ENCODE measurements at regions not wholly inside any gene's neighbourhood (a gene's known extent, or its start where the extent isn't known, plus 50 kb on each side); places are given as distances from the start of the nearest gene placed in this dataset.

DNA sequence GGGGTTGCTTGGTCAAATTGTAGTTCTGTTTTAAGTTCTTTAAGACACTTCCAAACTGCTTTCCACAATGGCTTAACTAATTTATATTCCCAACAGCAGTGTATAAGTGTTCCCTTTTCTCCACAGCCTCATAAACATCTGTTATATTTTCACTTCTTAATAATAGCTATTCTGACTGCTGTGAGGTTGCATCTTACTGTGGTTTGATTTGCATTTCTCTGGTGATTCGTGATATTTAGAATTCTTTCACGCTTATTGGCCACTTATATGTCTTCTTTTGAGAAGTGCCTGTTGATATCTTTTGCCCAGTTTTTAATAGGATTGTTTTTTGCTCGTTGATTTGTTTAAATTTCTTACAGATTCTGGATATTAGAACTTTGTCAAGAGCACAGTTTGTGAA is 278.6 kb upstream of the ITM2A start:
- Histone ChIP-seq H3K4me3 (ENCODE audit: low read depth, low read length) (no peak overlapping the region), H3K9me3 (ENCODE audit: control insufficient read depth, insufficient read depth, low read depth, low read length) (peaks cover 3% of the 10 kb centered on the region; the same call in 1 of the 2 replicates), H3K4me1 (ENCODE audit: control insufficient read depth, insufficient read depth, low read length) (no peaks in the 10 kb centered on the region), H3K27ac (ENCODE audit: low read depth, low read length) (no peak overlapping the region), H3K36me3 (ENCODE audit: control insufficient read depth, insufficient read depth, low read length) (no peaks in the 10 kb centered on the region), H3K9ac (ENCODE audit: low read length) (no peak overlapping the region), H3K27me3 (ENCODE audit: control insufficient read depth, insufficient read depth, low read length) (peaks cover 2% of the 10 kb centered on the region; the same call in 1 of the 2 replicates)

DNA sequence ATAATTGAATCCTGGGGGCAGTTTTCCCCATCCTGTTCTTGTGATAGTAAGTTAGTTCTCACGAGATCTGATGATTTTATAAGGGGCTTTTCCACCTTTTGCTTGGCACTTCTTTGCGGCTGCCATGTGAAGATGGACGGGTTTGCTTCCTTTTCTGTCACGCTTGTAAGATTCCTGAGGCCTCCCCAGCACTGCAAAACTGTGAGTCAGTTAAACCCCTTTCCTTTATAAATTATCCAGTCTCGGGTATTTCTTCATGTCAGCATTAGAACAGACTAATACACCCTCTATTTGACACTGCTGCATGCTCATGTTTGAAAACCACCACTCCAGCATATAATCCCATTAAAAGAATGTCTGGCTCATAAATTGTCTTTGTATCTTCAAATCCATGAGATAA is 264.4 kb upstream of the ITM2A start:
- Histone ChIP-seq H3K9me3 (ENCODE audit: control insufficient read depth, insufficient read depth, low read depth, low read length) (0 out of 2 replicates have a peak, but pooled peaks cover 3% of the 10 kb centered on the region), H3K27me3 (ENCODE audit: control insufficient read depth, insufficient read depth, low read length) (no peaks in the 10 kb centered on the region; the same call in 1 of the 2 replicates), H3K9ac (ENCODE audit: low read length) (no peak overlapping the region), H3K4me3 (ENCODE audit: low read depth, low read length) (no peak overlapping the region), H3K27ac (ENCODE audit: low read depth, low read length) (no peak overlapping the region), H3K36me3 (ENCODE audit: control insufficient read depth, insufficient read depth, low read length) (no peaks in the 10 kb centered on the region), H3K4me1 (ENCODE audit: control insufficient read depth, insufficient read depth, low read length) (no peaks in the 10 kb centered on the region)

DNA sequence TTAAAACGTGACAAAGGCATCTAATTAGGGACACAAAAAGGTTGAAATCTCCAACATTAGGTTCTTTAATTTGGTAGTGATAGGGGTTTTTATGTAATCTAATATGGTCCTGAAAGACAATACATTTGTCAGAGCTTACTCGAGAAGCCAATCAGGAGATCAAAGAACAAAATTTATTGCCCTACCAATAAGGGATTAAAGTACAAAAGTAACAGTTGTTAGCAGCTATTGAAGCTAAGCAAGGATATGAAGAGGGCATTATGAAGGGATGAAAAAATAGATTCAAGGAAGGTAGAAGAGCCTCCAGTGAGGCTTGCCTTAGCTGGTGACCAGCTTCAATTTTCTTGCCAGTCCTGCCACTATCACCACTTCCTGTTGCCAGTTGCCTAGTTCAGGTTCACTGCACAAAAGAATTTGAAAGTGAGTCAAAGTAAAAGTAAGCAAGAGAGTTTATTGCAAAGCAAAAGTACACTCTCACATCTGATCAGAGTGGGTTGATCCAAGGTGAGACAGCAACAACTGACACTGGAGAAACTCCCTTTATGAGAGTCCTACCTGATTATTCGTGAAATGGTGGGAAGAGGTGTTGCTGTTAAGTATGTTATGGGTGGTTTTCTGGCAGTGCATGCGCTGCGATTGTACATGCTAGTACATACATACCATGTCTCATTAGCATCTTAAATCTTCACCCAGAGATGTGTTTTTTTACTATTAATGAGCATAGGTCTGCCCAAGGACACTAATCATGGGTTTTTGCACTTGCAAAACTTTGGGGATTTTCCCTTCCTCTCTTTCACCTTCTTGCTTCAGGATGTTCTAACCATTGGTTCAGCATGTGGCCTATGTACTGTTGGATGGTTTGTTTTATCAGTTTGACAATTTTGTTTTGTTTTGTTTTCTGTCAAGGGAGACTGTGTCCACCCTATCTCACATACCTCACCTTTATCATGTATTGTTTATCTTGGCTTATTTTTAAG is 263.2 kb upstream of the ITM2A start:
- Histone ChIP-seq H3K27me3 (ENCODE audit: control insufficient read depth, insufficient read depth, low read length) (no peaks in the 10 kb centered on the region), H3K4me3 (ENCODE audit: low read depth, low read length) (no peak overlapping the region), H3K9me3 (ENCODE audit: control insufficient read depth, insufficient read depth, low read depth, low read length) (0 out of 2 replicates have a peak, but pooled peaks cover 3% of the 10 kb centered on the region), H3K36me3 (ENCODE audit: control insufficient read depth, insufficient read depth, low read length) (no peaks in the 10 kb centered on the region), H3K9ac (ENCODE audit: low read length) (no peak overlapping the region), H3K27ac (ENCODE audit: low read depth, low read length) (no peak overlapping the region), H3K4me1 (ENCODE audit: control insufficient read depth, insufficient read depth, low read length) (no peaks in the 10 kb centered on the region)

DNA sequence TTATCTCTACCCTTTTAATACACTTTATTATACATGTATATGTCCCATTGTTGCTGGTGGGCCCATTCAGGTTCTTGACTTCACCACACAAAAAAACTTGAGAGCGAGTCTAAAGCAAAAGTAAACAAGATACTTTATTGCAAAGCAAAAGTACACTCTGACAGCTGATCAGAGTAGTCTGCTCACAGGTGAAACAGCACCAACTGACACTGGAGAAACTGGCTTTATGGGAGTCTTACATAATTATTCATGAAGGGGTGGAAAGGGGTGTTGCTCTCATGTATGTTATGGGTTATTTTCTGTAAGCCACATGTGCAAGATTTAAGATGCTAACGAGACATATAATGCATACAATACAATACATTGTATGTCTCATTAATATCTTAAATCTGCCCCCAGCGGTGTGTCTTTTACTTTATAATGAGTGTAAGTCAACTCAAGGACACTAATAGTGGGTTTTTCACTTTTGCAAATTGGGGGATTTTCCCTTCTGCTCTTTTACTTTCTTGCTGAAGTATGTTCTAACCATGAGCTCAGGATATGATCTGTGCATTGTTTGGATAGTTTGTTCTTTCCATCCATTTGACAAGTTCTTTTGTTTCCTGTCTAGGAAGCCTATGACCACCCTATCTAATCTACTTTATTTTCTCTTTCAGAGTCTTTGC is 256.1 kb upstream of the ITM2A start:
- no peak overlapping the region for H3K4me3 ChIP-seq (ENCODE audit: low read depth, low read length)
- no peaks in the 10 kb centered on the region; the same call in 1 of the 2 replicates for H3K27me3 ChIP-seq (ENCODE audit: control insufficient read depth, insufficient read depth, low read length)
- H3K9ac ChIP-seq (ENCODE audit: low read length) = no peak overlapping the region
- no peaks in the 10 kb centered on the region for H3K36me3 ChIP-seq (ENCODE audit: control insufficient read depth, insufficient read depth, low read length)
- no peaks in the 10 kb centered on the region for H3K4me1 ChIP-seq (ENCODE audit: control insufficient read depth, insufficient read depth, low read length)
- H3K9me3 ChIP-seq (ENCODE audit: control insufficient read depth, insufficient read depth, low read depth, low read length) = peaks cover 3% of the 10 kb centered on the region; the same call in 1 of the 2 replicates
- no peak overlapping the region for H3K27ac ChIP-seq (ENCODE audit: low read depth, low read length)

DNA sequence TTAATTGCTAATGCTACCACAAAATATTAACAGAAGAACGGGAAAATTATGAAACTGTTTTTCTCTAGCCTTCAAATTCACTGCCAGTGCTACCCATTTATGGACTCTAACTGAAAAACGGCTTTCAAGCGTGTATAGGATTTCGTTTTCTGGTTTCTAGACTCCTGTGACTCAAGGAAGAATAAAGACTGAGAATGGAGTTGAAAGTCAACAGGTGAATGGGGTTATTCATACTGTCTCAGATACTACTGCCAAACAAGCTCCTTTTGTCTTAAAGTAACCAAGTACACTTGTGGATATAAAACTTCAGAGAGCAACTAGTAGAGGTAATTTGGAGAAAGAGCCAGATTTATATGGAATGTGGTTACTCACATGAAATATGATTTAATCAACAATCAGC is 251.1 kb upstream of the ITM2A start:
- H3K27me3 ChIP-seq (ENCODE audit: control insufficient read depth, insufficient read depth, low read length) = peaks cover 4% of the 10 kb centered on the region
- H3K4me3 ChIP-seq (ENCODE audit: low read depth, low read length) = no peak overlapping the region
- no peaks in the 10 kb centered on the region for H3K4me1 ChIP-seq (ENCODE audit: control insufficient read depth, insufficient read depth, low read length)
- H3K27ac ChIP-seq (ENCODE audit: low read depth, low read length) = no peak overlapping the region
- no peaks in the 10 kb centered on the region for H3K36me3 ChIP-seq (ENCODE audit: control insufficient read depth, insufficient read depth, low read length)
- H3K9me3 ChIP-seq (ENCODE audit: control insufficient read depth, insufficient read depth, low read depth, low read length) = no peaks in the 10 kb centered on the region; the same call in 1 of the 2 replicates
- no peak overlapping the region for H3K9ac ChIP-seq (ENCODE audit: low read length)

DNA sequence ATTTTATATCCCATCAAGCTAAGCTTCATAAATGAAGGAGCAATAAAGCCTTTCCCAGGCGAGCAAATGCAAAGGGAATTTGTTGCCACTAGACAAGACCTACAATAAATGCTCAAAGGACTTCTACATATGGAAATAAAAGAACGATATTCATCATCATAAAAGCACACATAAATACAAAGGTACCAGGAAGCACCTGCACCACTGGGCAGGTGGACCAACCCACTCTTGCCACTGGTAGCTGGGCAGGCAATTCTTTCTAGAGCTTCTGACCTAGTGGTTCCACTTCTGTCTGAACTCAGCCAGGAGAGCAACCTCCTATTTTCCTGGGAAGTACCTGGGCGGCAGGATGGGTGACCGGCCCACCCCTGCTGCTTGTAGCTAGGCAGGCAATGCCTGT is 237.2 kb upstream of the ITM2A start:
- Histone ChIP-seq H3K4me3 (ENCODE audit: low read depth, low read length) (no peak overlapping the region), H3K27me3 (ENCODE audit: control insufficient read depth, insufficient read depth, low read length) (peaks cover 71% of the 10 kb centered on the region), H3K36me3 (ENCODE audit: control insufficient read depth, insufficient read depth, low read length) (no peaks in the 10 kb centered on the region), H3K27ac (ENCODE audit: low read depth, low read length) (no peak overlapping the region), H3K9ac (ENCODE audit: low read length) (no peak overlapping the region), H3K9me3 (ENCODE audit: control insufficient read depth, insufficient read depth, low read depth, low read length) (peaks cover 2% of the 10 kb centered on the region; the same call in 1 of the 2 replicates), H3K4me1 (ENCODE audit: control insufficient read depth, insufficient read depth, low read length) (no peaks in the 10 kb centered on the region)

DNA sequence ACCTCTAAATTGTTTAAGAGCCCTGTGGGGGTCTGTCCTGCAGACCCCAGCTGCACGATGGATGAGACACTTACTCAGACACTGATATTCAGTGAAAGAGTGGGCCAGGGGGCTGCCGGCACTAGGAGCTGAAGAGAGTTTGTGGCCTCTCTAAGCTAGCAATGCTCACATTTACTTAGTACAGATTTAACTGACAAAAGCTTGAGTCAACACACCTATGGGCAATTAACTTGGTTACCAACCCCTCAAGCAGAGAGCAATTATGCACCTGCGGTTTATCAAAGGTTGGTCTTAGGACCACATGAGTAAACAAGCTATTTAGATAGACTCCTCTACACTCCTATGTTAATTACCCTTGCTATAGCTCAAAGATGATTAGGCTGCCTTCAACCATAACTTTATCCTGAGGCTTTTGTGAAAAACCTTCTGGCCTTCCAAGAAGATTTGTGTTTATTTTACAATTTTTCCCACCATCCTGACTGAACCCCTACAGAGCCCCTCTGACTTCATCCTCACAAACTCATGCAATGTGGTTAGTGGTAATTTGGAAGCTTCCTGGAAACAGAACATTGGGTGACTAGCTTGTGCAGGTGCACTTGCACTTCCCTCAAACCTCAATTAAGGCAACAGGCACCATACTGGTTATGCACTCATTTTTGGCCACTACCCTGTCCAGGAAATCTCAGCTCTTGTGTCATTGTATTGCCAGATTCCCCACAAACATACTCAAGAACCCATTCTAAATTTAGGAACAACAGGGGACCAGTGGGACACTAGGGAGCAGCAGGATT is 234.4 kb upstream of the ITM2A start:
- Histone ChIP-seq H3K9ac (ENCODE audit: low read length) (no peak overlapping the region), H3K4me1 (ENCODE audit: control insufficient read depth, insufficient read depth, low read length) (no peaks in the 10 kb centered on the region), H3K9me3 (ENCODE audit: control insufficient read depth, insufficient read depth, low read depth, low read length) (peaks cover 2% of the 10 kb centered on the region; the same call in 1 of the 2 replicates), H3K36me3 (ENCODE audit: control insufficient read depth, insufficient read depth, low read length) (no peaks in the 10 kb centered on the region), H3K4me3 (ENCODE audit: low read depth, low read length) (no peak overlapping the region), H3K27ac (ENCODE audit: low read depth, low read length) (no peak overlapping the region), H3K27me3 (ENCODE audit: control insufficient read depth, insufficient read depth, low read length) (peaks cover 90% of the 10 kb centered on the region)

DNA sequence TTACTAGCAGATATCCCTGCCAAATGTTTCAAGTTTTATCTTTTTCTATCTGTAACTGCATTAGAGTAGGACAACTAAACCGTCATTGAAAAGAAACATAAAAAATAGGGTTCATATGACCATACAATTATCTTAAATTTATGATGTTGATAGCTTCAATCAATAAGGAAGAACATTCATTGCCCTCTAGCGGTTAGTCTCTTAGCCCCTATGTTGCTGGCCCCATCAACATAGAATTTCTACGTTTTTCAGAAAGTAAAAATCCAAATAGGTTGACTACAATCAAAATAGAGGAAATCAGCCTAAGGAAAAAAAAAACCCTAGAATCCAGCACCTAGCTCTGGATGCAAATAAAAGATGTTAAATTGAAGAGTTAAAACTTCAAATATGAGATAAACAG is 225.1 kb upstream of the ITM2A start:
- H3K4me1 ChIP-seq (ENCODE audit: control insufficient read depth, insufficient read depth, low read length) = no peaks in the 10 kb centered on the region

DNA sequence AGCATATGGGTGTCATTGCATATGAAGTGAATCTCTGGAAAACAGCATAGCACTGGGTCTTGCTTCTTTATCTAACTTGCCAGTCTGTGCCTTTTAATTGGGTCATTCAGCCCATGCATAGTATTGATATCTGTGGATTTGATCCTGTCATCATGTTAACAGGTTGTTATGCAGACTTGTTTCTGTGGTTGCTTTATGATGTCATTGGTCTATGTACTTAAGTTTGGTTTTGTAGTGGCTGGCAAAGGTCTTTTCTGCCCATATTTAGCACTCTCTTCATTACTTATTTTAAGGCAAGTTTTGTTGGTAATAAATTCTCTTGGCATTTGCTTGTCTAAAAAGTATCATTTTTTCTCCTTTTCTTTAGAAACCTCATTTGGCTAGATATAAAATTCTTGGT is 221.1 kb upstream of the ITM2A start:
- no peak overlapping the region for H3K4me3 ChIP-seq (ENCODE audit: low read depth, low read length)
- no peaks in the 10 kb centered on the region for H3K36me3 ChIP-seq (ENCODE audit: control insufficient read depth, insufficient read depth, low read length)
- no peaks in the 10 kb centered on the region for H3K4me1 ChIP-seq (ENCODE audit: control insufficient read depth, insufficient read depth, low read length)
- no peak overlapping the region for H3K9ac ChIP-seq (ENCODE audit: low read length)
- H3K27ac ChIP-seq (ENCODE audit: low read depth, low read length) = no peak overlapping the region
- H3K27me3 ChIP-seq (ENCODE audit: control insufficient read depth, insufficient read depth, low read length) = peaks cover 8% of the 10 kb centered on the region
- H3K9me3 ChIP-seq (ENCODE audit: control insufficient read depth, insufficient read depth, low read depth, low read length) = peaks cover 9% of the 10 kb centered on the region; the same call in 1 of the 2 replicates

More for the DNA sequence above, 225.1 kb upstream of the ITM2A start:
- Histone ChIP-seq H3K4me3 (ENCODE audit: low read depth, low read length) (no peak overlapping the region), H3K9ac (ENCODE audit: low read length) (no peak overlapping the region), H3K27ac (ENCODE audit: low read depth, low read length) (no peak overlapping the region), H3K9me3 (ENCODE audit: control insufficient read depth, insufficient read depth, low read depth, low read length) (peaks cover 6% of the 10 kb centered on the region; the same call in 1 of the 2 replicates), H3K36me3 (ENCODE audit: control insufficient read depth, insufficient read depth, low read length) (no peaks in the 10 kb centered on the region), H3K27me3 (ENCODE audit: control insufficient read depth, insufficient read depth, low read length) (peaks cover 37% of the 10 kb centered on the region)

DNA sequence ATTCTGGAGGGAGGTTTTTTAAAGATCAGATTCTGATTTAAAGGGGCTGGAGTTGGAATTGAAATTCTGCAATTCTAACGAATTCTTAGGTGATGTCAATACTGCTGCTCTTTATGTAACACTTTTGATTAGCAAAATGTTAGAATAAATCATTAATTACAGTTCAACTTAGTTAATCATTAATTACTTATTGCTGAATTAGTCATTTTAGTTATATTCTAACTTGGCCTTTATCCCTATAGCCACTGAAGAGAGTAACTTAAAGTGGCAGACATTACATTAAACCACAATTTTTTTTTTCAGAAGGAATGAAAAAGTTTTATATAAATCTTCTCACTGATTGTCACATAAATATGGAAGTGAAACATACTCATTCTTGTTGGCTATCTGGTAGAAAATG is 206.6 kb upstream of the ITM2A start:
- Histone ChIP-seq H3K9ac (ENCODE audit: low read length) (no peak overlapping the region), H3K4me1 (ENCODE audit: control insufficient read depth, insufficient read depth, low read length) (no peaks in the 10 kb centered on the region), H3K4me3 (ENCODE audit: low read depth, low read length) (no peak overlapping the region), H3K27ac (ENCODE audit: low read depth, low read length) (no peak overlapping the region), H3K9me3 (ENCODE audit: control insufficient read depth, insufficient read depth, low read depth, low read length) (peaks cover 10% of the 10 kb centered on the region; the same call in 1 of the 2 replicates), H3K36me3 (ENCODE audit: control insufficient read depth, insufficient read depth, low read length) (no peaks in the 10 kb centered on the region), H3K27me3 (ENCODE audit: control insufficient read depth, insufficient read depth, low read length) (no peaks in the 10 kb centered on the region)

Measured in HUES6 (cell line).